Prostate gland (tissue), 2 donors: ENCODE measurements at regions not wholly inside any gene's neighbourhood (a gene's known extent, or its start where the extent isn't known, plus 50 kb on each side); places are given as distances from the start of the nearest gene placed in this dataset.

Source experiments
- CTCF ChIP-seq, 4 experiments: fragments of 200-600 bp in 2 of 4; fragments of 450-650 bp in 2 of 4; sonication (generic) in 2 of 4; IDR thresholded peaks; 1 replicate in 3 of 4; 2 replicates in 1 of 4; pipeline ENCODE4 v1.5.1; 2016 to 2019; ENCODE audit warnings: antibody characterized with exemption in 4 of 4, mild to moderate bottlenecking in 2 of 4, moderate library complexity in 2 of 4
- POLR2A ChIP-seq: fragments of 450-650 bp; IDR thresholded peaks from one replicate; pipeline ENCODE4 v1.6.1; 2016; ENCODE audit warnings: antibody characterized with exemption, mild to moderate bottlenecking

GRCh38 chr1:200262326-200262965, 147.4 kb downstream of the ZNF281 start:
- TF ChIP-seq CTCF (IDR thresholded peaks at IDR 0.05) (no peak), POLR2A (no peak)
